ENCODE measurements at regions not wholly inside any gene's neighbourhood (a gene's known extent, or its start where the extent isn't known, plus 50 kb on each side); places are given as distances from the start of the nearest gene placed in this dataset.

GRCh38 chr6:164243949-164244348 is 829.4 kb downstream of the QKI start:
- TF ChIP-seq GATA2 (CRISPR knock-in tag; IDR thresholded peaks at IDR 0.05) (no peak), CTCF (IDR thresholded peaks at IDR 0.05 in 2 of 3, conservative IDR thresholded peaks at IDR 0.05 in 1 of 3; ENCODE audit: insufficient read depth in 2 of 3, low read depth in 1 of 3, low read length in 3 of 3) (no peak), ZNF766 (CRISPR knock-in tag; conservative IDR thresholded peaks at IDR 0.05) (no peak), NR2C2 (CRISPR knock-in tag; IDR thresholded peaks at IDR 0.05) (no peak), NR2C2 (tag; IDR thresholded peaks at IDR 0.05) (no peak), ZNF431 (CRISPR knock-in tag; IDR thresholded peaks at IDR 0.05) (no peak)

Measured in K562 (cell line).